ENCODE measurements at regions not wholly inside any gene's neighbourhood (a gene's known extent, or its start where the extent isn't known, plus 50 kb on each side); places are given as distances from the start of the nearest gene placed in this dataset.

DNA sequence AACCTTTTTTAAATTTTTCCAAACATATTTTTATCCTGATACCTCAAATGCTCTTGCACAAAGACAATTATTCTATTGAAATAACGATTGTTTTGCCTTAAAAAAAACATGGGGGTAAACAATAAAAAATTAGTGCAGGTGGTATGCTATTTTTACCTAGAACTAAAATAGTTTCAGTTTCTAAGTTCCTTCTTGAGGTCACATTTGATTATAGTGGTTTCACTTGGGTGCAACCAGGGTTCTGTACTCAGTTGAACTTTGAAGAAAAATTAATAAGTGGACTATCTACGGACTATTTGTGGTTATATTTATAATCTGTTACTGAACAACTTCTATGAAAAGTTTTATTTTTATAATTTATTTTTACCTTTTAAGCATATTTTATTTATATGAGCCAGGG is 387.1 kb upstream of the IZUMO3 start:
- Histone ChIP-seq H3K36me3 (ENCODE audit: insufficient read depth, low read length, poor library complexity, severe bottlenecking) (no peaks in the 10 kb centered on the region), H3K27ac (ENCODE audit: low read depth, low read length, poor library complexity, severe bottlenecking) (no peak overlapping the region), H3K4me3 (ENCODE audit: low read depth, low read length, poor library complexity, severe bottlenecking) (no peak overlapping the region), H3K4me1 (ENCODE audit: insufficient read depth, low read length, poor library complexity, severe bottlenecking) (no peaks in the 10 kb centered on the region), H3K27me3 (replicated peaks; ENCODE audit: insufficient read depth, low read depth, low read length, poor library complexity) (no peaks in the 10 kb centered on the region), H3K9me3 (ENCODE audit: low read depth, low read length, poor library complexity, severe bottlenecking) (no peaks in the 10 kb centered on the region)
- TF ChIP-seq, protein P1, sequence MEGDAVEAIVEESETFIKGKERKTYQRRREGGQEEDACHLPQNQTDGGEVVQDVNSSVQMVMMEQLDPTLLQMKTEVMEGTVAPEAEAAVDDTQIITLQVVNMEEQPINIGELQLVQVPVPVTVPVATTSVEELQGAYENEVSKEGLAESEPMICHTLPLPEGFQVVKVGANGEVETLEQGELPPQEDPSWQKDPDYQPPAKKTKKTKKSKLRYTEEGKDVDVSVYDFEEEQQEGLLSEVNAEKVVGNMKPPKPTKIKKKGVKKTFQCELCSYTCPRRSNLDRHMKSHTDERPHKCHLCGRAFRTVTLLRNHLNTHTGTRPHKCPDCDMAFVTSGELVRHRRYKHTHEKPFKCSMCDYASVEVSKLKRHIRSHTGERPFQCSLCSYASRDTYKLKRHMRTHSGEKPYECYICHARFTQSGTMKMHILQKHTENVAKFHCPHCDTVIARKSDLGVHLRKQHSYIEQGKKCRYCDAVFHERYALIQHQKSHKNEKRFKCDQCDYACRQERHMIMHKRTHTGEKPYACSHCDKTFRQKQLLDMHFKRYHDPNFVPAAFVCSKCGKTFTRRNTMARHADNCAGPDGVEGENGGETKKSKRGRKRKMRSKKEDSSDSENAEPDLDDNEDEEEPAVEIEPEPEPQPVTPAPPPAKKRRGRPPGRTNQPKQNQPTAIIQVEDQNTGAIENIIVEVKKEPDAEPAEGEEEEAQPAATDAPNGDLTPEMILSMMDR (conservative IDR thresholded peaks at IDR 0.05; ENCODE audit: low read depth, low read length): no peak
- TF ChIP-seq EZH2 (IDR thresholded peaks at IDR 0.05; ENCODE audit: borderline replicate concordance, low read depth, low read length, poor library complexity, severe bottlenecking): no peak
- BruUV-seq (replicated peaks): no TSS peak
- intact Hi-C loops (cut with micrococcal nuclease; ENCODE audit: unreplicated experiment): no loop called here
- POLR2A ChIA-PET (ENCODE audit: low non-redundant PET): no interaction called here
- DNase-seq (ENCODE audit: low spot score): no peak
- CTCF ChIA-PET: no interaction called here

DNA sequence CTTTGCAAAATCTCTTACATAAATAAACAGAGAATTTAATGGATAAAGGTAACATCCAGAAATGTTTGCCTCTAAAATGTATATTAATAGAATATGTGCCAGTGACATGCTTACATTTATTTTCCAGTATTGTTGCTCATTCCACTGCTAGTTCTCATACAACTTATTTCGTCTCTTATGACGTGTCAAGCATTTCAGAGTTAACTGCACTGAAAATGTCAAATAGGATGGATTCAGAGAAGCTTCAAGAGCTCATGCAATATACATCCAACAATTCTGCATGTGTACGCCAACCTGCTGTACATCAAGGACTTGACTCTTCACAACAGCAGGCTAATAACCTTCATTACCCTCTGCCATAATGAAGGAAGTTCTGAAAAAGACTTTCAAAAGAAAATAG is 386.2 kb upstream of the IZUMO3 start:
- H3K9me3 ChIP-seq (ENCODE audit: low read depth, low read length, poor library complexity, severe bottlenecking): no peaks in the 10 kb centered on the region
- no TSS peak for BruUV-seq (replicated peaks)
- intact Hi-C loops (cut with micrococcal nuclease; ENCODE audit: unreplicated experiment): no loop called here
- H3K36me3 ChIP-seq (ENCODE audit: insufficient read depth, low read length, poor library complexity, severe bottlenecking): no peaks in the 10 kb centered on the region
- no peaks in the 10 kb centered on the region for H3K4me1 ChIP-seq (ENCODE audit: insufficient read depth, low read length, poor library complexity, severe bottlenecking)
- no peak for TF ChIP-seq EZH2 (IDR thresholded peaks at IDR 0.05; ENCODE audit: borderline replicate concordance, low read depth, low read length, poor library complexity, severe bottlenecking)
- TF ChIP-seq, protein P1 (conservative IDR thresholded peaks at IDR 0.05; ENCODE audit: low read depth, low read length): no peak
- no peak for DNase-seq (ENCODE audit: low spot score)
- H3K4me3 ChIP-seq (ENCODE audit: low read depth, low read length, poor library complexity, severe bottlenecking): no peak overlapping the region
- no peaks in the 10 kb centered on the region for H3K27me3 ChIP-seq (replicated peaks; ENCODE audit: insufficient read depth, low read depth, low read length, poor library complexity)
- POLR2A ChIA-PET (ENCODE audit: low non-redundant PET): no interaction called here
- H3K27ac ChIP-seq (ENCODE audit: low read depth, low read length, poor library complexity, severe bottlenecking): no peak overlapping the region
- CTCF ChIA-PET: no interaction called here

DNA sequence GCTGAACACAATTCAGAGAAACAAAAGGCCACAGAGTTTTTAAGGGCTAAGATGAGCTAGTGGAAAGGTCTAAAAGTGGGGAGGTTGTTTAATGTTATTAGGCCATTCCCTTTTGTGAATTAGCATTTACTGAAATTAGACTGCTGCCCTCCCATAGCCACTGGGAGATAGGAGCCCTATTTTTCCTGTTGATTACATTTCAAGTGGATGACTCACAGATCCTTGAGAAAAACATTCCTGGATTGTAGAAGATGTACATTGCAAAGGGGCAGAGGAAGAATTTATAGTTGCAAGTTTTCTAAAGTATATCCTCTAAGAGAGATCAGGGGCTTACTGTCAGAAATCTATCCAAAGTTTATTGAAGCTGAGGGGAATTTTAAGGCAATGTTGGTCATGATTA is 367.1 kb upstream of the IZUMO3 start:
- intact Hi-C loops (cut with micrococcal nuclease; ENCODE audit: unreplicated experiment): no loop called here
- TF ChIP-seq EZH2 (IDR thresholded peaks at IDR 0.05; ENCODE audit: borderline replicate concordance, low read depth, low read length, poor library complexity, severe bottlenecking): no peak
- TF ChIP-seq, protein P1 (conservative IDR thresholded peaks at IDR 0.05; ENCODE audit: low read depth, low read length): no peak
- CTCF ChIA-PET: no interaction called here
- Histone ChIP-seq H3K36me3 (ENCODE audit: insufficient read depth, low read length, poor library complexity, severe bottlenecking) (no peaks in the 10 kb centered on the region), H3K9me3 (ENCODE audit: low read depth, low read length, poor library complexity, severe bottlenecking) (no peaks in the 10 kb centered on the region), H3K27me3 (replicated peaks; ENCODE audit: insufficient read depth, low read depth, low read length, poor library complexity) (no peaks in the 10 kb centered on the region), H3K4me1 (ENCODE audit: insufficient read depth, low read length, poor library complexity, severe bottlenecking) (no peaks in the 10 kb centered on the region), H3K27ac (ENCODE audit: low read depth, low read length, poor library complexity, severe bottlenecking) (no peak overlapping the region), H3K4me3 (ENCODE audit: low read depth, low read length, poor library complexity, severe bottlenecking) (no peak overlapping the region)
- POLR2A ChIA-PET (ENCODE audit: low non-redundant PET): no interaction called here
- no TSS peak for BruUV-seq (replicated peaks)
- DNase-seq (ENCODE audit: low spot score): no peak

All from A673 (cell line).